Fibroblast of villous mesenchyme (primary cell): ENCODE measurements at regions not wholly inside any gene's neighbourhood (a gene's known extent, or its start where the extent isn't known, plus 50 kb on each side); places are given as distances from the start of the nearest gene placed in this dataset.

Source experiments
- DNase-seq: peaks from one replicate; pipeline ENCODE4 v3.0.0-alpha.2; 2010; ENCODE audit warnings: low read depth
- H3K4me3 ChIP-seq: 2 replicates; pipeline ENCODE4 v1.5.1; 2011; ENCODE audit warnings: low read depth, mild to moderate bottlenecking, low read length
- TF ChIP-seq, protein P1 (sequence below): IDR thresholded peaks from 2 replicates; pipeline ENCODE4 v1.5.1; 2012; ENCODE audit warnings: low read depth, mild to moderate bottlenecking, low read length; ENCODE audit not compliant: insufficient read depth

- DNase-seq = no peak
- TF ChIP-seq, protein P1, sequence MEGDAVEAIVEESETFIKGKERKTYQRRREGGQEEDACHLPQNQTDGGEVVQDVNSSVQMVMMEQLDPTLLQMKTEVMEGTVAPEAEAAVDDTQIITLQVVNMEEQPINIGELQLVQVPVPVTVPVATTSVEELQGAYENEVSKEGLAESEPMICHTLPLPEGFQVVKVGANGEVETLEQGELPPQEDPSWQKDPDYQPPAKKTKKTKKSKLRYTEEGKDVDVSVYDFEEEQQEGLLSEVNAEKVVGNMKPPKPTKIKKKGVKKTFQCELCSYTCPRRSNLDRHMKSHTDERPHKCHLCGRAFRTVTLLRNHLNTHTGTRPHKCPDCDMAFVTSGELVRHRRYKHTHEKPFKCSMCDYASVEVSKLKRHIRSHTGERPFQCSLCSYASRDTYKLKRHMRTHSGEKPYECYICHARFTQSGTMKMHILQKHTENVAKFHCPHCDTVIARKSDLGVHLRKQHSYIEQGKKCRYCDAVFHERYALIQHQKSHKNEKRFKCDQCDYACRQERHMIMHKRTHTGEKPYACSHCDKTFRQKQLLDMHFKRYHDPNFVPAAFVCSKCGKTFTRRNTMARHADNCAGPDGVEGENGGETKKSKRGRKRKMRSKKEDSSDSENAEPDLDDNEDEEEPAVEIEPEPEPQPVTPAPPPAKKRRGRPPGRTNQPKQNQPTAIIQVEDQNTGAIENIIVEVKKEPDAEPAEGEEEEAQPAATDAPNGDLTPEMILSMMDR = no peak
- H3K4me3 ChIP-seq = no peak overlapping the region
Measured at GRCh38 chr2:133839677-133840076, 271.4 kb upstream of the NCKAP5 start.

DNA sequence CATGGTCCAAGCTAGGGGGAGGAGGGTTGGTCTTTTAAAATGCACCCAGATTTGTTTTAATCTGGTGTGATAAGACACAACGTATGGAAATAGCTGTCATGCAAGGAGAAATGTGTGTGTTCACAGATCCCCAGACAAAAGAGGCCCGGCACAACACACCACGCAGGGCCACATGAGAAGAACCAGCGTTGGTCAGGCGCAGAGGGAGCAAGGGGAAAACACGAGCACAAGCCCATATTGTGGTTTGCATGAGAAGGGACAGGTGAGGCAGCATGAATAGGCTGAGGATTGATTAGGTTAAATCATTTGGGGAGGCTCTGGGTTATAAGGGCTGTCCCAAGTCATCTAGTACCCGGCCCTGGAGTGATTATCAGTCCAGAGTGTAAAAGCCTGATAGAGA is 272.5 kb upstream of the NCKAP5 start:
- no peak for DNase-seq
- TF ChIP-seq, protein P1 = no peak
- no peak overlapping the region for H3K4me3 ChIP-seq

GRCh38 chr2:133841900-133842299 is 273.6 kb upstream of the NCKAP5 start:
- no peak overlapping the region for H3K4me3 ChIP-seq
- DNase-seq = peak; percentile 67
- TF ChIP-seq, protein P1 = no peak

DNA sequence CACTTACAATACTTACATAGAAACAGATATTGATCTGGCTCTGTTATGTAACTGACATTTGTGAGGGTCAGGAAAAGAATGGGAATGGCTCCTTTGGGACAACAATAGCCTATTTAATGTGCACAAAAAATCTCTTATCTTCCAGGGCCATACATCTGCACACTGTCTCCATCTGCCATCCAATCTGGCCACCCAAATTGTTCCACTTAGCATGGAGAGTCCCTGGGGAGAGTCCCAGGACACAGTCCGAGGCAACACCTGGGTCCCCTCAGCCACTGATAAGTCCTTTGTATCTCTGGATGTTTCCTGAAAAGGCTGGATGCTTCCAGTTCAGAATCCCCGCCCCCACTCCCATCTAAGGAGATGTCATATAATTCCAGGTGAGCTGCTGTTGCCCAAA is 274.2 kb upstream of the NCKAP5 start:
- TF ChIP-seq, protein P1 = no peak
- H3K4me3 ChIP-seq = no peak overlapping the region
- no peak for DNase-seq

- TF ChIP-seq, protein P1 = no peak
- peak; percentile 52 for DNase-seq
- no peak overlapping the region for H3K4me3 ChIP-seq
Measured at GRCh38 chr2:133843091-133843490, 274.8 kb upstream of the NCKAP5 start.

DNA sequence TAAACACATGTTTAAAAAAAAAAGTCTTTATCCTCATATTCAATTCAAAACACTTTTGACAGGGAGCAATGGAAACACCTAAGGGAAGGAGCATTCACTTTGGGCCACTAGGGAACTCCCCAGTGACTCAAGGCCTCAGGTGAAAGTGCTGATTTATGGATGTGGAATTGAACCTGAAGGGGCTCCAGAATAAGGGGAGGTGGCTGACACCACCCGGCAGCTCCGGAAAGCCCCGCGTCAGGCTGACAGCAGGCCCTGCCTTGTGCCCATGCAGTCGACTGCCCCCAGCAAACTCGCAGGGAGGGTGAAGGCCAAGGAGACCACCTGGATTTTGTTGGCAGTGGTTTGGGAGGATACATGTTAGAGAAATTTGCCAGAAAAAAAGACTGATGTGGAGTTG is 275.3 kb upstream of the NCKAP5 start:
- TF ChIP-seq, protein P1 = no peak
- DNase-seq = no peak
- no peak overlapping the region for H3K4me3 ChIP-seq

DNA sequence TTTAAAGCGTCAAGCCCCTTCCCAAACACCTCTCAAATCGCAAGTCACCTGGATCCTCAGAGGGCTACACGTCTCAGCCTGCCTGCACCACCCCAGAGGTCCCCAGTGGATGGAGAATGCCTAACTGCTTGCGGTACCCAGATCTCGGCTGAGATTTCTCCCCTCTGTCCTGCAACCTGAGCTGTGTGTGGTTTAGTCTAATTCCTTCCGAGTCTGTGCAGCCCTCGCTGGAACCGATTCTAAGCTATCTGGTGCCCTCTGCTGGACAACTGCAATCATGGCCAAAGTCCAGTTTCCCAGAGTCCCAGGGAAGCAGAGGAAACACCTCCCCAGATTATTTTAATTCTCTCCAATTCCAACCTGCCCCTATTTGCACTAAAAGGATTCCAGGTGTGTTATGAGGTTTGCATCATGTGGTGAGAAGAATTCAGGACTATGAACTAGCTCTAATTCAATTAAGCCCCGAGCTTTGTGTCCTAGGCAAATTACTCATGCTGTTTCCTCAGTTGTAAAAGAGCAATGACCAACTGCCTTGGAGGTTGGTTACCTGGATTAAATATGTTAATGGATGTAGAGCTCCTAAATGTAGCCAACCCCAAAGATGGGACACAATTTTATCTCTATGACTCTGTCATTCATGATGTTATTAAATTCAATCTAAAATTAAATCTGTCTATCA is 276.1 kb upstream of the NCKAP5 start:
- no peak overlapping the region for H3K4me3 ChIP-seq
- DNase-seq = peak; percentile 72

More for the DNA sequence above, 276.1 kb upstream of the NCKAP5 start:
- TF ChIP-seq, protein P1 = peak; percentile 87
